ENCODE measurements at regions not wholly inside any gene's neighbourhood (a gene's known extent, or its start where the extent isn't known, plus 50 kb on each side); places are given as distances from the start of the nearest gene placed in this dataset.
A peak's percentile ranks its signal among the peaks of the same experiment; 100 is the strongest.
"Not testable (repeated sequence)": the region's sequence is repeated elsewhere in the genome, so short reads cannot be mapped to it uniquely, and the experiment has no call there.

GRCh38 chr11:10955616-10956015 lies 97.8 kb upstream of the ZBED5 start:
- no peak for DNase-seq (ENCODE audit: low spot score)

- no peak for DNase-seq (ENCODE audit: low spot score)
Measured at GRCh38 chr11:10954184-10954583, 96.3 kb upstream of the ZBED5 start.

GRCh38 chr11:10952872-10953271 lies 95.0 kb upstream of the ZBED5 start:
- no peak for DNase-seq (ENCODE audit: low spot score)

- not testable (repeated sequence) for DNase-seq (ENCODE audit: low spot score)
Measured at GRCh38 chr11:10947935-10948334, 90.1 kb upstream of the ZBED5 start.

GRCh38 chr11:10946072-10946471 lies 88.2 kb upstream of the ZBED5 start:
- no peak for DNase-seq (ENCODE audit: low spot score)

GRCh38 chr11:10945196-10945595 lies 87.3 kb upstream of the ZBED5 start:
- no peak for DNase-seq (ENCODE audit: low spot score)

- DNase-seq (ENCODE audit: low spot score): peak; percentile 51
Measured at GRCh38 chr11:10943968-10944367, 86.1 kb upstream of the ZBED5 start.

- no peak for DNase-seq (ENCODE audit: low spot score)
Measured at GRCh38 chr11:10942620-10943019, 84.8 kb upstream of the ZBED5 start.

- DNase-seq (ENCODE audit: low spot score): no peak
Measured at GRCh38 chr11:10941871-10942270, 84.0 kb upstream of the ZBED5 start.

GRCh38 chr11:10941414-10941813 lies 83.6 kb upstream of the ZBED5 start:
- DNase-seq (ENCODE audit: low spot score): no peak

GRCh38 chr11:10938650-10939387 lies 81.0 kb upstream of the ZBED5 start:
- no peak for DNase-seq (ENCODE audit: low spot score)

- no peak for DNase-seq (ENCODE audit: low spot score)
Measured at GRCh38 chr11:10938231-10938630, 80.4 kb upstream of the ZBED5 start.

- no peak for DNase-seq (ENCODE audit: low spot score)
Measured at GRCh38 chr11:10937385-10937771, 79.5 kb upstream of the ZBED5 start.

- DNase-seq (ENCODE audit: low spot score): no peak
Measured at GRCh38 chr11:10936626-10937384, 79.0 kb upstream of the ZBED5 start.

GRCh38 chr11:10935015-10935559 lies 77.2 kb upstream of the ZBED5 start:
- no peak for DNase-seq (ENCODE audit: low spot score)

GRCh38 chr11:10934293-10934860 lies 76.5 kb upstream of the ZBED5 start:
- DNase-seq (ENCODE audit: low spot score): no peak

GRCh38 chr11:10933455-10934292 lies 75.8 kb upstream of the ZBED5 start:
- peak; percentile 92 for DNase-seq (ENCODE audit: low spot score)

- DNase-seq (ENCODE audit: low spot score): no peak
Measured at GRCh38 chr11:10932976-10933375, 75.1 kb upstream of the ZBED5 start.

- no peak for DNase-seq (ENCODE audit: low spot score)
Measured at GRCh38 chr11:10931761-10932670, 74.2 kb upstream of the ZBED5 start.

- DNase-seq (ENCODE audit: low spot score): peak; percentile 76
Measured at GRCh38 chr11:10930972-10931760, 73.3 kb upstream of the ZBED5 start.

Data from AG08395 (cell line).